Astrocyte (in vitro differentiated cells and primary cell): ENCODE measurements at regions not wholly inside any gene's neighbourhood (a gene's known extent, or its start where the extent isn't known, plus 50 kb on each side); places are given as distances from the start of the nearest gene placed in this dataset.

Experiments
- CTCF ChIP-seq: IDR thresholded peaks from 2 replicates; pipeline ENCODE4 v1.5.1; 2011; ENCODE audit warnings: low read depth, mild to moderate bottlenecking, inconsistent platforms, low read length, moderate library complexity; ENCODE audit not compliant: insufficient read depth
- EZH2 ChIP-seq: IDR thresholded peaks from 2 replicates; pipeline ENCODE4 v1.6.1; 2012; ENCODE audit warnings: mild to moderate bottlenecking, low read length, inconsistent platforms; ENCODE audit not compliant: insufficient read depth

- TF ChIP-seq CTCF (no peak), EZH2 (no peak)
These were observed 290.7 kb upstream of the NRXN1 start for GRCh38 chr2:51322613-51323012.
